T-helper 2 cell treated with Interferon-gamma antibody and Interleukin-4, amounts not matched to agents 5 μg/mL and 100 μg/mL, for 36 hours (primary cell): ENCODE measurements at regions not wholly inside any gene's neighbourhood (a gene's known extent, or its start where the extent isn't known, plus 50 kb on each side); places are given as distances from the start of the nearest gene placed in this dataset.
"Not testable (repeated sequence)": the region's sequence is repeated elsewhere in the genome, so short reads cannot be mapped to it uniquely, and the experiment has no call there.

Experiments
- DNase-seq: peaks from one replicate; pipeline ENCODE4 v3.0.0; 2021; ENCODE audit warnings: low spot score
- H3K27ac Mint-ChIP-seq: one replicate; pipeline ENCODE4 v1.8.0; 2021; ENCODE audit warnings: mild to moderate bottlenecking, mixed read lengths
- H3K27me3 Mint-ChIP-seq: one replicate; pipeline ENCODE4 v1.8.0; 2021; ENCODE audit warnings: low read depth, mixed read lengths
- H3K36me3 Mint-ChIP-seq: one replicate; pipeline ENCODE4 v1.8.0; 2021; ENCODE audit warnings: low read depth, mixed read lengths
- H3K4me1 Mint-ChIP-seq: one replicate; pipeline ENCODE4 v1.8.0; 2021; ENCODE audit warnings: low read depth, mixed read lengths
- H3K4me3 Mint-ChIP-seq: one replicate; pipeline ENCODE4 v1.8.0; 2022; ENCODE audit warnings: mild to moderate bottlenecking, moderate library complexity, mixed read lengths
- H3K9me3 Mint-ChIP-seq: one replicate; pipeline ENCODE4 v1.8.0; 2021; ENCODE audit warnings: mixed read lengths

DNA sequence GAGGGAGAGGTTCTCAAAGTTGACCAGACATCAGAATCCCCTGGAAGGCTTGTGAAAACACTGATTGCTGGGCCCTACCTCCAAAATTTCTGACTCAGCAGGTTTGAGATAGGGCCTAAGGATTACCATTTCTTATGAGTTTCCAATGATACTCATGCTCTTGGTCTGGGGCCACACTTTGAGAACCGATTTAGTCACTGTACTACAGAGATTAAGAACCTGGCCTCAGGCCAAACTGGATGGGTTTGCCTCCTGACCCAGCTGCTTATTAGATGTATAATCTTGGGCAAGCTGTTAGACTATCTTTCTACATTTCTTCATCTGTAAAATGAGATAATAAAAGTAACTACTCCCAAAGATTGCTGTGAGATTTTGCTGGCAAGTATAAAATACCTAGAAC lies 77.1 kb upstream of the SCIN start:
- Mint-ChIP-seq H3K36me3 (no peaks in the 10 kb centered on the region), H3K27ac (no peak overlapping the region), H3K4me1 (no peaks in the 10 kb centered on the region), H3K4me3 (no peak overlapping the region), H3K9me3 (no peaks in the 10 kb centered on the region), H3K27me3 (no peaks in the 10 kb centered on the region)
- no peak for DNase-seq

DNA sequence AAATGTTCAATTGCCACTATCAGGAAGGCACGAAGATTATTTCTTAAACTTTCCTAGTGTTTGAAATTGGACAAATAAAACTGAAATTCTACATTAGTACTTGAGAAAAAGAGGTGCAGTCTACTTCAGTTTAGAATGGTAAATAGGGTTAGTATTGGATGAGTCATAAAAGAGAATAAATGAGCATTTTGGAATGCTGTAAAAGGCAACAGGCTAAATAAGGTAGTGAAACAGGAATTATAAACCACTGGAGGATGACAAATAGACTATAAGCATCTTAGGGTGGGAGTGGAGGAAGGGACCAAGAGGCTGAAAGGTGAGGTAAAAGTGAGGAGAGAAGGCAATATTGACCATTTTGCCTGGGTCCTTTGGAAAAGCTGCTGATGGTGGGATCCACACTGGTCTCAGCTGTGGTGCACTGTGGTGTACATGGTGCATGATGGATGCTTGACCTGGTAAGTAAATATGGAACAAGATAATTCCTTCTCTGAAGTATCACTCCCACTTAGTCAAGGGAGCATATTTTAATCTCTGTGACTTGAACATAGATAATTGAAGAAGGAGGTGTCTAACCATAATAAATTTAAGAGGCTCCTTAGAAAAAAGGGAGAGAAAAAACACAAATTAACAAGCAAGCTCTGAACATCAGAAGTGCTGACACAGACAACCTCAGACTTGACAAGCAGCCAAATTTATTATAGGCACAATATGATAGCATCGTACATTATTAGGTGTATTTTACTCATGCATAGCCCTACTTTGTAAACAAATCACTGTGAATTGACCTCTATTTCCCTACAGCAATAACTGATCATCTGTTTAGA lies 76.4 kb upstream of the SCIN start:
- H3K27ac Mint-ChIP-seq: no peak overlapping the region
- DNase-seq: no peak
- H3K9me3 Mint-ChIP-seq: no peaks in the 10 kb centered on the region
- H3K4me1 Mint-ChIP-seq: no peaks in the 10 kb centered on the region
- H3K27me3 Mint-ChIP-seq: no peaks in the 10 kb centered on the region
- H3K4me3 Mint-ChIP-seq: no peak overlapping the region
- no peaks in the 10 kb centered on the region for H3K36me3 Mint-ChIP-seq

DNA sequence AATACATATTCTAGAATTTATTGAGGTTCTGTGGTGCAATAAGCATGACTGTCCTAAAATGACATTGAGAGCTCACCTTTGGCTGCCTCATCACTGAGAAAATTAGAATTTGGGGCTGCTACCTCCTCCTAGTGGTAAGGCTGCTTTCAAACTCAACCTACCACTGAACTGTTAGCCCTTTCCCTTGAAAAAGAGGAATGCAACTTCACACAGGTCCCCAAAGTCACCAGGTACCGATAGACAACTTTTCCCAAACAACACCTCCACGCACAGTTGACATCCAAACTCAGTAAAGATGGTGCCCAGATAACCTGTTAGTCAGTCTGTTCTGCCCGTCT lies 75.9 kb upstream of the SCIN start:
- no peak overlapping the region for H3K27ac Mint-ChIP-seq
- H3K4me1 Mint-ChIP-seq: no peaks in the 10 kb centered on the region
- no peaks in the 10 kb centered on the region for H3K36me3 Mint-ChIP-seq
- no peaks in the 10 kb centered on the region for H3K9me3 Mint-ChIP-seq
- no peak overlapping the region for H3K4me3 Mint-ChIP-seq
- no peaks in the 10 kb centered on the region for H3K27me3 Mint-ChIP-seq
- no peak for DNase-seq

DNA sequence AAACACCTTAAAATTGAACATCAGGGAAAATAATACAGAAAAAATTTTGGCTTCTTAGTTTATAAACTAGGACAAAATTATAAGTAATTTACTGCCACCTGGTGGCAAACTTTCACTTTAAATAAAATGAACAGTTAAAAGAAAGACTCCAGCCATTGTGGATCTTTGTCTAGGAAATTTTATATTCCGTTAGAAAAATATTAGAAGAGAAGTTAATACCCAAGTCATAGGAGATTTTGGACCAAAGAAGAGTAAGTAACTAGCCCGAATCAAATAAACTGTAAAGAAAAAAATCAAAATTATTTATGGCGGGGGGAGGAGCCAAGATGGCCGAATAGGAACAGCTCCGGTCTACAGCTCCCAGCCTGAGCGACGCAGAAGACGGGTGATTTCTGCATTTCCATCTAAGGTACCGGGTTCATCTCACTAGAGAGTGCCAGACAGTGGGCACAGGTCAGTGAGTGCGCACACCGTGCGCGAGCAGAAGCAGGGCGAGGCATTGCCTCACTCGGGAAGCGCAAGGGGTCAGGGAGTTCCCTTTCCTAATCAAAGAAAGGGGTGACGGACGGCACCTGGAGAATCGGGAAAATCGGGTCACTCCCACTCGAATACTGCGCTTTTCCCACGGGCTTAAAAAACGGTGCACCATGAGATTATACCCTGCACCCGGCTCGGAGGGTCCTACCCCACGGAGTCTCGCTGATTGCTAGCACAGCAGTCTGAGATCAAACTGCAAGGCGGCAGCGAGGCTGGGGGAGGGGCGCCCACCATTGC lies 73.4 kb upstream of the SCIN start:
- not testable (repeated sequence) for DNase-seq, H3K36me3 Mint-ChIP-seq, H3K9me3 Mint-ChIP-seq, H3K27ac Mint-ChIP-seq, H3K4me1 Mint-ChIP-seq, H3K27me3 Mint-ChIP-seq
- H3K4me3 Mint-ChIP-seq: peak overlapping the region; percentile 28

DNA sequence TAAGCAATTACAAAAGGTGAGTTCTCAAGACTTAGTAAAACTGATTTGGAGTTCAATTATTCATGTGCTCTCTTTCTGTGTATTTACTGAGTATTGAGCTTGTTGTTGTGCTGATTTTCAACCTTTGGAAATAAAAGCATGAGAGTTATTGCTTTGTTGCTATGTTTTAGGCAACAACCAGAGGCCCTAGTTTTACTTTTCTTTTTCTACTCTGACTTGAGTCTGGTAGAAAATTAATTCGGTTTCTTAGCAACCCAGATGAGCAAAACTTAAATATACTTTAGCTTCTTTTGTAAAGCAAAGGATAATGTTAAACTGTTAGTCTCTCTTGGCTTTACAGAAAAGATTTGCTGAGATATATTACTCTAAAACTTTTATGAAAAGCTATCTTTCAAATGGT lies 66.4 kb upstream of the SCIN start:
- H3K27ac Mint-ChIP-seq: no peak overlapping the region
- H3K4me3 Mint-ChIP-seq: no peak overlapping the region
- no peaks in the 10 kb centered on the region for H3K4me1 Mint-ChIP-seq
- no peaks in the 10 kb centered on the region for H3K36me3 Mint-ChIP-seq
- DNase-seq: no peak
- H3K9me3 Mint-ChIP-seq: no peaks in the 10 kb centered on the region
- no peaks in the 10 kb centered on the region for H3K27me3 Mint-ChIP-seq

DNA sequence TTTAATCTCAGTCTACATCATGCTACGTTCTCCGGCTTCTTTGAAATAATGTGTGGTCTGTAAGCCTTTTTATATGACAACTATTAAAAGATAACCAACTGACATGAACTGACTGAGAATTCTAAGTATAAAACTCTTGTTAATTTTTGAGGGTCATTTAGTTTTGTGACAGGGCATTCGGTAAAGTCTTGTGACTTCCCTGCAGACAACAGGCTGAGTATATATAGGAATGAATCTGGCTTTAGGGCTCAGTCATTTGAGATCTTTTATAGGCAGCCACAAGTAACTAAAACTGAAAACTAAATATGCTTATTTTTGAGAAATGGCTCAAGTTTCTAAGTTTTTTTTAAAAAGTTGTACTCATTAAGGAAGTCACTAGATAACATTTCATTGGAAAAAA lies 62.5 kb upstream of the SCIN start:
- Mint-ChIP-seq H3K27me3 (no peaks in the 10 kb centered on the region), H3K36me3 (no peaks in the 10 kb centered on the region), H3K27ac (no peak overlapping the region), H3K9me3 (no peaks in the 10 kb centered on the region), H3K4me3 (no peak overlapping the region), H3K4me1 (no peaks in the 10 kb centered on the region)
- no peak for DNase-seq

DNA sequence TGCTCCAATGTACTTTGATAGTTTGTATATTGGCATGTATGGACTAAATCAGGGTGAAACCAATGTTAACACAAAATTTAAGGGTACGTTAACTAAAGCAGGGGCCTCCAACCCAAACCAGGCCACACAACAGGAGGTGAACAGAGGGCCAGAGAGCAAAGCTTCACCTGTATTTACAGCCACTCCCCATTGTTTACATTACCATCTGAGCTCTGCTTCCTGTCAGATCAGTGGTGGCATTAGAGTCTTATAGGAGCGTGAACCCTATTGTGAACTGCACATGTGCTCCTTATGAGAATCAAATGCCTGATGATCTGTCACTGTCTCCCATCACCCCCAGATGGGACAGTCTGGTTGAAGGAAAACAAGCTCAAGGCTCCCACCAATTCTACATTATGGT lies 62.0 kb upstream of the SCIN start:
- H3K36me3 Mint-ChIP-seq: no peaks in the 10 kb centered on the region

DNA sequence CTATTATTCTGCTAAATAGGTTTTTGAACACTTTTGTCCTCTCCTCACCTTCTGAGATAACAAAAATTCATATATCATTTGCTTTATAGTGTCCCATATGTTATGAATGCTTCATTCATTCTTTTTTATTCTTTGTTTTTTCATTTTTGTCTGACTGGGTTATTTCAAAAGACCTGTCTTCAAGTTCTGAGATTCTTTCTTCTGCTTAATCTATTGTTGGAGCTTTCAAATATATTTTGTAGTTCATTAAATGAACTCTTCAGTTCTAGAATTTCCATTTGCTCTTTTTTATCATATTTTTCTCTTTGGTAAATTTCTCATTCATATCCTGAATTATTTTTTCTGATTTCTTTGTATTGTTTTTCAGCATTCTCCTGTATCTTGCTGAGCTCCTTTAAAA lies 53.1 kb upstream of the SCIN start:
- Mint-ChIP-seq H3K4me1 (no peaks in the 10 kb centered on the region), H3K27ac (no peak overlapping the region), H3K4me3 (no peak overlapping the region), H3K36me3 (no peaks in the 10 kb centered on the region), H3K9me3 (no peaks in the 10 kb centered on the region), H3K27me3 (peaks cover 6% of the 10 kb centered on the region)
- DNase-seq: no peak

More for the DNA sequence above, 62.0 kb upstream of the SCIN start:
- no peak overlapping the region for H3K27ac Mint-ChIP-seq
- H3K4me3 Mint-ChIP-seq: no peak overlapping the region
- H3K27me3 Mint-ChIP-seq: no peaks in the 10 kb centered on the region
- no peaks in the 10 kb centered on the region for H3K9me3 Mint-ChIP-seq
- no peak for DNase-seq
- no peaks in the 10 kb centered on the region for H3K4me1 Mint-ChIP-seq

DNA sequence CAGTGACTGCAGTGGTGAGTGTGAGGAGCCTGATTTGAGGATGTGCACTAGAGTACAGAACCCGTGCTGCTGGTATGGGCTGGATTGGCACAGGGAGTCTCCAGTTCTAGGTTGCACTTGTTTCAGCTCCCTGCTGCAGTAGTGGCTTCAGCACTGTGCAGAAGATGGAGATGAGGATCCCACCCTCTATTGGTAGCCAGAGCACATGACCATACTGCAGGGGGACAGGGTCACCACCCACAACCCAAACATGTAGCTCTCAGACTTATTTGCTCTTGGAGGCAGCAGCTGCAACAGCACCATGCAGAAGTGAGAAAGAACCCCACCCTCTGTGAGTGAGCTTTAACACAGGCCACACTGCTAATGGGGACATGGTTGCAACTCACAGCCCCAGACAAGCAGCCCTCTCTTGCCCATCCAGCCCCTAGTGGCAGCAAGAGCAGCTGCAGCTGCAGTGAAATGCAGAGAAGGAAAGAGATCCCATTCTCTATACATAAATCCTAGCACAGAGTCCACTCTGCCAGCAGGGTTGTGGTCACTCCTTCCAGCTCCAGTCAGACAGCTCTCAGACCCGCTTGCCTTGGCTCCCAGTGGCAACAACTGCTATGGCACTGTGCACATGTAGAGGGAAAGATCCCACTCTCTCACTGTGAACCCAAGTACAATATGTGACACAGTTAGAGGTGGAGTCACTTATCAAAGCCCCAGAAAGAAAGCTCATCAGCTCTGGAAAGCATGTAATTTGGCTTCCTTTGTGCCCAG lies 51.4 kb upstream of the SCIN start:
- Mint-ChIP-seq H3K4me1 (no peaks in the 10 kb centered on the region), H3K9me3 (no peaks in the 10 kb centered on the region), H3K27ac (no peak overlapping the region), H3K36me3 (no peaks in the 10 kb centered on the region), H3K27me3 (peaks cover 9% of the 10 kb centered on the region), H3K4me3 (no peak overlapping the region)
- no peak for DNase-seq

DNA sequence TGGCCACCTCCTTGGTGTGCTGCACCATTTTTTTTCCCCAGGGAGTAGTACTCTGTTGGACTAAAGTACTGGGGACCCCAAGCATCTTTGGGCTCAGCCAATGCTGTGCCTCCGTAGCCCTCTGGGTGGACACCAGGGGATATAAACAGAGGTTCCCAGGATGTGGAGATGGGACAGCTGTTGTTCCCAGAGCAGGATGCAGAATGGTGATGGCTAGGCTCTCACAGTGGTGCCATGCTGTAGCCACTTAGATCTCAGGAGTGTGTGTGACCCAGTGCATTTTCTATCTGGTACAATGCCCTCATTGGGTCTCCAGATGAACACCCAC lies 50.9 kb upstream of the SCIN start:
- DNase-seq: no peak
- Mint-ChIP-seq H3K4me3 (no peak overlapping the region), H3K36me3 (no peaks in the 10 kb centered on the region), H3K4me1 (no peaks in the 10 kb centered on the region), H3K27me3 (peaks cover 9% of the 10 kb centered on the region), H3K27ac (no peak overlapping the region), H3K9me3 (no peaks in the 10 kb centered on the region)
